ENCODE measurements at regions not wholly inside any gene's neighbourhood (a gene's known extent, or its start where the extent isn't known, plus 50 kb on each side); places are given as distances from the start of the nearest gene placed in this dataset.
"Not testable (repeated sequence)": the region's sequence is repeated elsewhere in the genome, so short reads cannot be mapped to it uniquely, and the experiment has no call there.

- Mint-ChIP-seq H3K4me1 (no peaks in the 10 kb centered on the region), H3K27me3 (no peaks in the 10 kb centered on the region), H3K4me3 (no peak overlapping the region), H3K36me3 (ENCODE audit: low read depth) (no peaks in the 10 kb centered on the region), H3K27ac (no peak overlapping the region)
- no peaks in the 10 kb centered on the region for H3K9me3 ChIP-seq (ENCODE audit: control insufficient read depth, low read length, poor library complexity, severe bottlenecking)
- no peak for ATAC-seq
- DNase-seq, result no peak
These were observed 153.1 kb upstream of the FOXG1 start for GRCh38 chr14:28613532-28613931.

DNA sequence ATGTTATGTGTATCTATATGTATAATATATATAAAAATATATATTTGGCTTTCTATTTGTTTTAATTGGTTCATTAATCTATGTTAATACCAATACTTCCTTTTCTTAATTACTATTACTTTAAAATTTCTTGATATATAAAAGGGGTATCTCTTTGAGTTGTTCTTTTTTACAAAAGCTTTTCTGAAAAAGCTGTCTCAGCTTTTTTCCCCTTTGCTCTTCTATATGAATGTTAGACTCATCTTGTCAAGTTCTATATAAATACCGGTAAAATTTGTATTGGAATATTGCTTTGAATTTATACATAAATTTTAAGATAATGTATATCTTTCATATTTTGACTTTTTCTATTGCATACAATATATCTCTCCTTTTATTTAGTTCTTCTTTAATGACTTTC lies 139.8 kb upstream of the FOXG1 start:
- no peaks in the 10 kb centered on the region for H3K27me3 Mint-ChIP-seq

GRCh38 chr14:28629328-28630004 lies 137.1 kb upstream of the FOXG1 start:
- Mint-ChIP-seq H3K27me3 (no peaks in the 10 kb centered on the region), H3K4me1 (no peaks in the 10 kb centered on the region), H3K36me3 (ENCODE audit: low read depth) (no peaks in the 10 kb centered on the region), H3K27ac (no peak overlapping the region), H3K4me3 (no peak overlapping the region)
- no peak for DNase-seq
- ATAC-seq, result no peak
- no peaks in the 10 kb centered on the region for H3K9me3 ChIP-seq (ENCODE audit: control insufficient read depth, low read length, poor library complexity, severe bottlenecking)

More for the DNA sequence above, 139.8 kb upstream of the FOXG1 start:
- no peak for ATAC-seq
- DNase-seq, result no peak
- H3K4me1 Mint-ChIP-seq, result no peaks in the 10 kb centered on the region
- H3K4me3 Mint-ChIP-seq, result no peak overlapping the region
- H3K27ac Mint-ChIP-seq, result no peak overlapping the region
- no peaks in the 10 kb centered on the region for H3K36me3 Mint-ChIP-seq (ENCODE audit: low read depth)
- no peaks in the 10 kb centered on the region for H3K9me3 ChIP-seq (ENCODE audit: control insufficient read depth, low read length, poor library complexity, severe bottlenecking)

DNA sequence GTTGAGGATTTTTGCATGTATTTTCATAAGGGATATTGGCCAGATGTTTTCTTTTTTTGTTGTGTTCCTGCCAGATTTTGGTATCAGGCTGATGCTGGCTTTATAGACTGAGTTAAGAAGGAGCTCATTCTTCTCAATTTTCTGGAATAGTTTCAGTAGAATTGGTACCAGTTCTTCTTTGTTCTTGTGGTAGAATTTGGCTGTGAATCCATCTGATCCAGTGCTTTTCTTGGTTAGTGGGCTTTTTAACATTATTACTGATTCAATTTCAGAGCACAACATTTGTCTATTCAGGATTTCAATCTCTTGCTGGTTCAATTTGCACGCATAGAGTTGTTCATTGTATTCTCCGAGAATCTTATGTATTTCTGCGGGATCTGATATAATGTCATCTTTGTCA lies 136.5 kb upstream of the FOXG1 start:
- Mint-ChIP-seq H3K27me3 (no peaks in the 10 kb centered on the region), H3K36me3 (ENCODE audit: low read depth) (no peaks in the 10 kb centered on the region), H3K4me3 (no peak overlapping the region), H3K27ac (no peak overlapping the region), H3K4me1 (no peaks in the 10 kb centered on the region)
- no peaks in the 10 kb centered on the region for H3K9me3 ChIP-seq (ENCODE audit: control insufficient read depth, low read length, poor library complexity, severe bottlenecking)
- ATAC-seq (no peak), DNase-seq (no peak)

- no peaks in the 10 kb centered on the region for H3K4me1 Mint-ChIP-seq
- DNase-seq, result no peak
- no peaks in the 10 kb centered on the region for H3K9me3 ChIP-seq (ENCODE audit: control insufficient read depth, low read length, poor library complexity, severe bottlenecking)
- H3K36me3 Mint-ChIP-seq (ENCODE audit: low read depth), result no peaks in the 10 kb centered on the region
- ATAC-seq, result no peak
- H3K27me3 Mint-ChIP-seq, result no peaks in the 10 kb centered on the region
- H3K27ac Mint-ChIP-seq, result no peak overlapping the region
- no peak overlapping the region for H3K4me3 Mint-ChIP-seq
These were observed 131.2 kb upstream of the FOXG1 start for GRCh38 chr14:28635387-28635786.

GRCh38 chr14:28635816-28636215 lies 130.8 kb upstream of the FOXG1 start:
- not testable (repeated sequence) for H3K36me3 Mint-ChIP-seq (ENCODE audit: low read depth); DNase-seq; ATAC-seq; H3K4me1 Mint-ChIP-seq; H3K4me3 Mint-ChIP-seq; H3K27ac Mint-ChIP-seq; H3K27me3 Mint-ChIP-seq; H3K9me3 ChIP-seq (ENCODE audit: control insufficient read depth, low read length, poor library complexity, severe bottlenecking)

DNA sequence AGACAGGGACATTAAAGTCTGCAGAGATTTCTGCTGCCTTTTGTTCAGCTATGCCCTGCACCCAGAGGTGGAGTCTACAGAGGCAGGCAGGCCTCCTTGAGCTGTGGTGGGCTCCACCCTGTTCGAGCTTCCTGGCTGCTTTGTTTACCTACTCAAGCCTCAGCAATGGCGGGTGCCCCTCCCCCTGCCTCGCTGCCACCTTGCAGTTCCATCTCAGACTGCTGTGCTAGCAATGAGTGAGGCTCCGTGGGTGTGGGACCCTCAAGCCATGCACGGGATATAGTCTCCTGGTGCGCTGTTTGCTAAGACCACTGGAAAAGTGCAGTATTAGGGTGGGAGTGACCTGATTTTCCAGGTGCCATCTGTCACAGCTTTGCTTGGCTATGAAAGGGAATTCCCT lies 125.4 kb upstream of the FOXG1 start:
- not testable (repeated sequence) for DNase-seq; H3K9me3 ChIP-seq (ENCODE audit: control insufficient read depth, low read length, poor library complexity, severe bottlenecking); H3K27ac Mint-ChIP-seq; H3K4me1 Mint-ChIP-seq; H3K27me3 Mint-ChIP-seq; H3K36me3 Mint-ChIP-seq (ENCODE audit: low read depth); ATAC-seq; H3K4me3 Mint-ChIP-seq

DNA sequence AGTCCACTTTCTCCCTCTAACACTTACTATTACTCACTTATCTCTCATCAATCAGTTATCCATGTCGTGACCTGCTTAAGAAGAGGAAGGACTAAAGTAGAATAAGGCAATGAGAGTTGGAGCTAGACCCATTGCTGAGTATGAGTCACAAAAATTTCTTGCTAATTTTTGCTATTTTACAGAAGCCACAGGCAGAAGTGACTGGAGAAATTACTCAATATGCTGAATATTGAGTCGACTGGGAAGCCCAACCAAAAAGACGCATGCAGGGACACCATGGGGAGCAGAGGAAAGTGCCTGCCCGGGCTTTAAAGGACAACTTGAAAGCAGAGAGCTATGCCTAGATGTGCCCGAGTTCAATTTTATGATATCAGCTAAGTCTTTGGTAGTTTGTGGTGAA lies 115.4 kb upstream of the FOXG1 start:
- no peak overlapping the region for H3K4me3 Mint-ChIP-seq
- H3K4me1 Mint-ChIP-seq, result no peaks in the 10 kb centered on the region
- no peaks in the 10 kb centered on the region for H3K9me3 ChIP-seq (ENCODE audit: control insufficient read depth, low read length, poor library complexity, severe bottlenecking)
- no peak for ATAC-seq
- no peak overlapping the region for H3K27ac Mint-ChIP-seq
- no peaks in the 10 kb centered on the region for H3K36me3 Mint-ChIP-seq (ENCODE audit: low read depth)
- H3K27me3 Mint-ChIP-seq, result no peaks in the 10 kb centered on the region
- DNase-seq, result no peak

GRCh38 chr14:28652782-28653181 lies 113.8 kb upstream of the FOXG1 start:
- Mint-ChIP-seq H3K4me3 (no peak overlapping the region), H3K27ac (no peak overlapping the region), H3K4me1 (no peaks in the 10 kb centered on the region), H3K36me3 (ENCODE audit: low read depth) (no peaks in the 10 kb centered on the region), H3K27me3 (no peaks in the 10 kb centered on the region)
- H3K9me3 ChIP-seq (ENCODE audit: control insufficient read depth, low read length, poor library complexity, severe bottlenecking), result no peaks in the 10 kb centered on the region
- ATAC-seq (no peak), DNase-seq (no peak)

GRCh38 chr14:28653521-28653920 lies 113.1 kb upstream of the FOXG1 start:
- Mint-ChIP-seq H3K4me3 (no peak overlapping the region), H3K36me3 (ENCODE audit: low read depth) (no peaks in the 10 kb centered on the region), H3K27ac (no peak overlapping the region), H3K4me1 (no peaks in the 10 kb centered on the region), H3K27me3 (no peaks in the 10 kb centered on the region)
- ATAC-seq (no peak), DNase-seq (no peak)
- H3K9me3 ChIP-seq (ENCODE audit: control insufficient read depth, low read length, poor library complexity, severe bottlenecking), result no peaks in the 10 kb centered on the region

GRCh38 chr14:28656704-28657255 lies 109.8 kb upstream of the FOXG1 start:
- DNase-seq, result no peak
- peaks cover 4% of the 10 kb centered on the region for H3K9me3 ChIP-seq (ENCODE audit: control insufficient read depth, low read length, poor library complexity, severe bottlenecking)
- H3K27ac Mint-ChIP-seq, result no peak overlapping the region

GRCh38 chr14:28661171-28661772 lies 105.3 kb upstream of the FOXG1 start:
- H3K9me3 ChIP-seq (ENCODE audit: control insufficient read depth, low read length, poor library complexity, severe bottlenecking), result peaks cover 4% of the 10 kb centered on the region
- no peak overlapping the region for H3K4me3 Mint-ChIP-seq

More at GRCh38 chr14:28656704-28657255, 109.8 kb upstream of the FOXG1 start:
- Mint-ChIP-seq H3K36me3 (ENCODE audit: low read depth) (no peaks in the 10 kb centered on the region), H3K27me3 (no peaks in the 10 kb centered on the region), H3K4me1 (no peaks in the 10 kb centered on the region), H3K4me3 (no peak overlapping the region)
- ATAC-seq, result no peak

GRCh38 chr14:28666961-28667360 lies 99.6 kb upstream of the FOXG1 start:
- ATAC-seq (no peak), DNase-seq (no peak)
- H3K4me3 Mint-ChIP-seq, result no peak overlapping the region
- no peaks in the 10 kb centered on the region for H3K36me3 Mint-ChIP-seq (ENCODE audit: low read depth)
- no peak overlapping the region for H3K27ac Mint-ChIP-seq
- no peaks in the 10 kb centered on the region for H3K4me1 Mint-ChIP-seq
- no peaks in the 10 kb centered on the region for H3K27me3 Mint-ChIP-seq
- peaks cover 2% of the 10 kb centered on the region for H3K9me3 ChIP-seq (ENCODE audit: control insufficient read depth, low read length, poor library complexity, severe bottlenecking)

More at GRCh38 chr14:28661171-28661772, 105.3 kb upstream of the FOXG1 start:
- no peak for DNase-seq
- Mint-ChIP-seq H3K27me3 (no peaks in the 10 kb centered on the region), H3K36me3 (ENCODE audit: low read depth) (no peaks in the 10 kb centered on the region), H3K4me1 (no peaks in the 10 kb centered on the region), H3K27ac (no peak overlapping the region)
- no peak for ATAC-seq

- H3K27ac Mint-ChIP-seq, result no peak overlapping the region
- no peak overlapping the region for H3K4me3 Mint-ChIP-seq
- no peaks in the 10 kb centered on the region for H3K27me3 Mint-ChIP-seq
- H3K9me3 ChIP-seq (ENCODE audit: control insufficient read depth, low read length, poor library complexity, severe bottlenecking), result peaks cover 2% of the 10 kb centered on the region
- ATAC-seq, result no peak
- H3K4me1 Mint-ChIP-seq, result no peaks in the 10 kb centered on the region
- DNase-seq, result no peak
- no peaks in the 10 kb centered on the region for H3K36me3 Mint-ChIP-seq (ENCODE audit: low read depth)
These were observed 95.2 kb upstream of the FOXG1 start for GRCh38 chr14:28671425-28671824.

Measured in T-helper 17 cell (primary cell).